ENCODE measurements at regions not wholly inside any gene's neighbourhood (a gene's known extent, or its start where the extent isn't known, plus 50 kb on each side); places are given as distances from the start of the nearest gene placed in this dataset.
A peak's percentile ranks its signal among the peaks of the same experiment; 100 is the strongest.
"Not testable (repeated sequence)": the region's sequence is repeated elsewhere in the genome, so short reads cannot be mapped to it uniquely, and the experiment has no call there.

- TF ChIP-seq CTCF (conservative IDR thresholded peaks at IDR 0.05) = no peak
- no peak for TF ChIP-seq ZFX (IDR thresholded peaks at IDR 0.05)
- H3K27ac ChIP-seq = no peak overlapping the region
These were observed 117.0 kb upstream of the ZSWIM2 start for GRCh38 chr2:186966015-186966414.

DNA sequence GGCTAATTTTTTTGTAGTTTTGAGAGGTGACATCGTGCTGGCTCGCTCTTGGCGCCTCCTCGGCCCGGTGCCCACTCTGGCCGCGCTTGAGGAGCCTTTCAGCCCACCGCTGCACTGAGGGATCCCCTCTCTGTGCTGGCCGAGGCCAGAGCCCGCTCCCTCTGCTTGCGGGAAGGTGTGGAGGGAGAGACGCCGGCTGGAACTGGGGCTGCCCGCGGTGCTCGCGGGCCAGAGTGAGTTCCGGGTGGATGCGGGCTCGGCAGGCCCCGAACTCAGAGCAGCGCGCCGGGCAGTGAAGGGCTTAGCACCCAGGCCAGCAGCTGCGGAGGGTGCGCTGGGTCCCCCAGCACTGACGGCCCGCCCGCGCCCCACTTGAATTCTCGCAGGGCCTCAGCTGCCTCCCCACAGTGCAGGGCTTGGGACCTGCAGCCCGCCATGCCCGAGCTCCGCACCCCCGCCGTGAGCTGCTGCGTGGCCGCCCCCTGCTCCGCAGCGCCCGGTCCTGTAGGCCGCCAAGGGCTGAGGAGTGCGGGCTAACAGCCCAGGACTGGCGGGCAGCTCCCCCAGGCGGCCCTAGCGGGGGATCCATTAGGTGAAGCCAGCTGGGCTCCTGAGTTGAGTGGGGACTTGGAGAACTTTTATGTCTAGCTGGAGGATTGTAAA lies 113.2 kb upstream of the ZSWIM2 start:
- no peak overlapping the region for H3K27ac ChIP-seq
- TF ChIP-seq ZFX (IDR thresholded peaks at IDR 0.05) = no peak
- no peak for TF ChIP-seq CTCF (conservative IDR thresholded peaks at IDR 0.05)

DNA sequence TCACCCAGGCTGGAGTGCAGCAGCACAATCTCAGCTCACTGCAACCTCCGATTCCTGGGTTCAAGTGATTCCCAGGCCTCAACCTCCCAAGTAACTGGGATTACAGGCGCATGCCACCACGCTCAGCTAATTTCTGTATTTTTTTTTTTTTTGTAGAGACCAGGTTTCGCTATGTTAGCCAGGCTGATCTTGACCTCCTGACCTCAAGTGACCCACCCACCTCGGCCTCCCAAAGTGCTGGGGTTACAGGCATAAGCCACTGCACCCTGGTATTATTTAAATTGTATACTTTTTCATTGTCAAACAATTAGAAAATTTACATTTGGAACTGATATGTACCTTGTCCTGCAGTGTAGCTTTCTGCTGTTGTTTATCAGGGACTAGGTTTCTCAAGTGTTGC lies 111.3 kb upstream of the ZSWIM2 start:
- not testable (repeated sequence) for H3K27ac ChIP-seq

GRCh38 chr2:186959486-186959885 lies 110.5 kb upstream of the ZSWIM2 start:
- no peak overlapping the region for H3K27ac ChIP-seq
- TF ChIP-seq ZFX (IDR thresholded peaks at IDR 0.05) = no peak
- no peak for TF ChIP-seq CTCF (conservative IDR thresholded peaks at IDR 0.05)

DNA sequence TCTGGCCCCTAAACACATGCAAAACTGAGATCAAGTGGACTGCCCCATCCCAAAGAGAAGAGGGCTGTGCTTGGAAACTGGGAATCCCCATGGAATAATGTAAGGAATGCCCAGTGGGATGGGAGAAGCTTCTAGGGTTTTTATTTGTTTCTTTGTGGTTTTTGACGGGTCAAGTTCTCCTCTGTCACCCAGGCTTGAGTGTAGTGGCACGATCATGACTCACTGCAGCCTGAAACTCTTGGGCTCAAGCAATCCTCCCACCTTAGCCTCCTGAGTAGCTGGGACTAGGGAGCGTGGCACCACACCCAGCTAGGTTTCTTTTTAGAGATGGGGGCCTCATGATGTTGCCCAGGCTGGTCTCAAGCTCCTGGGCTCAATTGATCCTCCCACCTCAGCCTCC lies 101.7 kb upstream of the ZSWIM2 start:
- no peak for TF ChIP-seq ZFX (IDR thresholded peaks at IDR 0.05)
- no peak for TF ChIP-seq CTCF (conservative IDR thresholded peaks at IDR 0.05)
- H3K27ac ChIP-seq = no peak overlapping the region

DNA sequence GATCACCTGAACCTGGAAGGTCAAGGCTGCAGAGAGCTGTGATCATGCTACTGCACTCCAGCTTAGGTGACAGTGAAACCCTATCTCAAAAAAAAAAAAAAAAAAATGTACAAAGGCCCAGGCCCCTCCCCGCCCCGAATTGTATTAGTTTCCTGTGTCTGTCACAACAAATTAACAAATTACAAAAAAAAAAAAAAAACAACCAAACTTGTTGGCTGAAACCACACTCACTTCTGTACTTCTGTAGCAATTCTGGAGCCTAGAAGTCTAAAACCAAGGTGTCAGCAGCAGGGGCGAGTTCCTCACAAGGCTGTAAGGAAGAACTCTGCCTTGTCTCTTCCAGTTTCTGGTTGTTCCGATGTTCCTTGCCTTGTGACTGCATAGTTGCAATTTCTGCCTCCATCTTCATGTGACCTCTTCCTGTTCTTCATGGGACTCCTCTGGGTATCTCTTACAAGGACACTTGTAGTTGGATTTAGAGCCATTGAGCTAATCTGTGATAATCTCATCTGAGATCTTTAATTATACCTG lies 100.8 kb upstream of the ZSWIM2 start:
- H3K27ac ChIP-seq = peak overlapping the region; percentile 60; the same call in 1 of the 2 replicates

GRCh38 chr2:186947516-186947915 lies 98.5 kb upstream of the ZSWIM2 start:
- H3K27ac ChIP-seq = no peak overlapping the region

More for the DNA sequence above, 100.8 kb upstream of the ZSWIM2 start:
- TF ChIP-seq CTCF (conservative IDR thresholded peaks at IDR 0.05) (no peak), ZFX (IDR thresholded peaks at IDR 0.05) (no peak)

More at GRCh38 chr2:186947516-186947915, 98.5 kb upstream of the ZSWIM2 start:
- TF ChIP-seq ZFX (IDR thresholded peaks at IDR 0.05) (no peak), CTCF (conservative IDR thresholded peaks at IDR 0.05) (no peak)
